Keratinocyte (primary cell): ENCODE measurements at regions not wholly inside any gene's neighbourhood (a gene's known extent, or its start where the extent isn't known, plus 50 kb on each side); places are given as distances from the start of the nearest gene placed in this dataset.

Experiments used
- DNase-seq: peaks from one replicate; pipeline ENCODE4 v3.0.0-alpha.2; 2011; ENCODE audit warnings: low read depth, missing footprints, low spot score
- FAIRE-seq: peaks from 2 replicates; lab custom pipeline; 2011; peaks lifted over from hg19 to GRCh38; lab: Jason Lieb, UNC
- H2AFZ ChIP-seq: 2 replicates; pipeline ENCODE4 v1.6.0; 2012; ENCODE audit warnings: low read length, control low read depth, inconsistent platforms; ENCODE audit not compliant: control insufficient read depth
- H3K27ac ChIP-seq: 2 replicates; pipeline ENCODE4 v1.5.1; 2011; ENCODE audit warnings: low read length; ENCODE audit not compliant: control insufficient read depth, insufficient read depth
- H3K27me3 ChIP-seq: 3 replicates; pipeline ENCODE4 v1.6.0; 2011; ENCODE audit warnings: low read length; ENCODE audit not compliant: control insufficient read depth, insufficient read depth; ENCODE audit errors: extremely low read depth
- H3K36me3 ChIP-seq, 2 experiments: 2 replicates in 1 of 2; 3 replicates in 1 of 2; pipeline ENCODE4 v1.5.1; 2011; ENCODE audit warnings: low read length in 2 of 2, mild to moderate bottlenecking in 1 of 2; ENCODE audit not compliant: control insufficient read depth in 2 of 2, insufficient read depth in 2 of 2; ENCODE audit errors: extremely low read depth in 1 of 2
- H3K4me1 ChIP-seq: 3 replicates; pipeline ENCODE4 v1.5.1; 2011; ENCODE audit warnings: low read length; ENCODE audit not compliant: control insufficient read depth, insufficient read depth; ENCODE audit errors: extremely low read depth
- H3K4me2 ChIP-seq: 3 replicates; pipeline ENCODE4 v1.6.0; 2011; ENCODE audit warnings: low read depth, low read length; ENCODE audit not compliant: control insufficient read depth, insufficient read depth; ENCODE audit errors: extremely low read depth
- H3K4me3 ChIP-seq, 3 experiments: fragments of 200-600 bp in 1 of 3; sonication (generic) in 1 of 3; 2 replicates in 2 of 3; 3 replicates in 1 of 3; pipeline ENCODE4 v1.5.1; 2011 to 2016; ENCODE audit warnings: low read length in 3 of 3, mild to moderate bottlenecking in 3 of 3, control low read depth in 2 of 3, inconsistent platforms in 1 of 3, low read depth in 1 of 3, mixed read lengths in 1 of 3, mixed run types in 1 of 3, moderate library complexity in 1 of 3; ENCODE audit not compliant: control insufficient read depth in 2 of 3, insufficient read depth in 2 of 3; ENCODE audit errors: extremely low read depth in 1 of 3
- H3K79me2 ChIP-seq: 2 replicates; pipeline ENCODE4 v1.6.0; 2012; ENCODE audit warnings: low read length; ENCODE audit not compliant: control insufficient read depth, insufficient read depth
- H3K9ac ChIP-seq: 3 replicates; pipeline ENCODE4 v1.6.0; 2011; ENCODE audit warnings: low read length; ENCODE audit not compliant: control insufficient read depth, insufficient read depth; ENCODE audit errors: extremely low read depth
- H3K9me1 ChIP-seq: 3 replicates; pipeline ENCODE4 v1.6.0; 2011; ENCODE audit warnings: low read length; ENCODE audit not compliant: control insufficient read depth, insufficient read depth; ENCODE audit errors: extremely low read depth
- H3K9me3 ChIP-seq: 2 replicates; pipeline ENCODE4 v1.5.1; 2012; ENCODE audit warnings: low read depth, low read length; ENCODE audit not compliant: control insufficient read depth
- H4K20me1 ChIP-seq: 3 replicates; pipeline ENCODE4 v1.6.0; 2011; ENCODE audit warnings: low read length; ENCODE audit not compliant: control insufficient read depth, insufficient read depth; ENCODE audit errors: extremely low read depth
- EZH2 ChIP-seq: IDR thresholded peaks from one replicate; pipeline ENCODE4 v1.6.1; 2012; ENCODE audit warnings: inconsistent platforms, mild to moderate bottlenecking, low read length, moderate library complexity
- dilution Hi-C: fragments of 300-500 bp; cut with MboI; formaldehyde crosslinking; loops from one replicate; pipeline ENCODE4 v1.7.0; 2020; ENCODE audit warnings: low sequenced_read_pairs; ENCODE audit not compliant: extremely low pct_ligation_motif_present
- TF ChIP-seq, protein P1 (sequence below), 3 experiments: IDR thresholded peaks in 1 of 3; conservative IDR thresholded peaks in 1 of 3; optimal IDR thresholded peaks in 1 of 3; 2 replicates in 2 of 3; 3 replicates in 1 of 3; pipeline versions ENCODE3 to v1.5.1; 2011; ENCODE audit warnings: low read length in 3 of 3, mild to moderate bottlenecking in 3 of 3, moderate library complexity in 2 of 3, control low read depth in 1 of 3, inconsistent platforms in 1 of 3; ENCODE audit not compliant: insufficient read depth in 2 of 3; ENCODE audit errors: extremely low read depth in 1 of 3

DNA sequence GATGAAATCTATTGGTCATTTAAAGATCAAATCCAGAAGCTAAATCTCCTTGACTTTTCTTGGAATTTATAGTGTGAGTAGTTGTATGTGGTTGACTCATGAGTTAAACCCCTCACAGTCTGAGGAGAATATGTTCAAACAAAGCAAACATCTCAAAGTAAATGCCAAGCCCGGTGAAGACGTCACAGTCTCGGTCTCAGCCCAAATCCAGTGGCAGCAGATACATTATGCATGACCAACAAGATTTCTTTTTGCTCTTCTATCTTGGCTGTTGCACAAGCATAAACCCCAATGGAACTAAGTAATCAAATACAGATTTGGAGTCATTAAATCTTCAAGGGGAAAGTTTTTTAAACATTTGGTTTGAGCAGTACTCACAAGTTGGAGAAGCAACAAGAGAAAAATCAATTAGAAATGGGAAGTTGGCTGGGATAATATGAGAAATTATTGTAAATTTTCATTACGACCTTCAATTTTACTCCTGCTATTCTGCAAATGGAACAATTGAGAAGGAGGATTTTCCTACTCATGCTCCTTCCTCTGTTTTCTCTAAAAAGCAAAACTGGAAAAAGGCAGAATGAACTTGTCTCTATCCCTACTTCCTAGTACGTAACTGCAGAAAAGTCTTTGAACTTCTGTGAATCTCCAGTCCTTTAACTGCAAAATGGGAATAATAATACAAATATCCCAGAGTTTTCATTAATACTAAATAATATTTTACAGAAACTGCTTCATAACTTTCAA lies 575.8 kb downstream of the NUF2 start:
- no peak for DNase-seq
- Histone ChIP-seq H3K36me3 (no peaks in the 10 kb centered on the region), H3K9me1 (no peaks in the 10 kb centered on the region), H3K4me2 (no peak overlapping the region), H3K4me1 (no peaks in the 10 kb centered on the region), H3K4me3 (no peak overlapping the region), H3K9me3 (no peaks in the 10 kb centered on the region), H4K20me1 (no peaks in the 10 kb centered on the region), H3K9ac (no peak overlapping the region), H3K79me2 (no peaks in the 10 kb centered on the region), H3K27me3 (no peaks in the 10 kb centered on the region), H2AFZ (no peak overlapping the region), H3K27ac (no peak overlapping the region)
- TF ChIP-seq EZH2 = no peak
- TF ChIP-seq, protein P1, sequence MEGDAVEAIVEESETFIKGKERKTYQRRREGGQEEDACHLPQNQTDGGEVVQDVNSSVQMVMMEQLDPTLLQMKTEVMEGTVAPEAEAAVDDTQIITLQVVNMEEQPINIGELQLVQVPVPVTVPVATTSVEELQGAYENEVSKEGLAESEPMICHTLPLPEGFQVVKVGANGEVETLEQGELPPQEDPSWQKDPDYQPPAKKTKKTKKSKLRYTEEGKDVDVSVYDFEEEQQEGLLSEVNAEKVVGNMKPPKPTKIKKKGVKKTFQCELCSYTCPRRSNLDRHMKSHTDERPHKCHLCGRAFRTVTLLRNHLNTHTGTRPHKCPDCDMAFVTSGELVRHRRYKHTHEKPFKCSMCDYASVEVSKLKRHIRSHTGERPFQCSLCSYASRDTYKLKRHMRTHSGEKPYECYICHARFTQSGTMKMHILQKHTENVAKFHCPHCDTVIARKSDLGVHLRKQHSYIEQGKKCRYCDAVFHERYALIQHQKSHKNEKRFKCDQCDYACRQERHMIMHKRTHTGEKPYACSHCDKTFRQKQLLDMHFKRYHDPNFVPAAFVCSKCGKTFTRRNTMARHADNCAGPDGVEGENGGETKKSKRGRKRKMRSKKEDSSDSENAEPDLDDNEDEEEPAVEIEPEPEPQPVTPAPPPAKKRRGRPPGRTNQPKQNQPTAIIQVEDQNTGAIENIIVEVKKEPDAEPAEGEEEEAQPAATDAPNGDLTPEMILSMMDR (optimal IDR thresholded peaks at IDR 0.05 in 1 of 3, IDR thresholded peaks at IDR 0.05 in 1 of 3, conservative IDR thresholded peaks at IDR 0.05 in 1 of 3; ENCODE audit: extremely low read depth in 1 of 3, insufficient read depth in 2 of 3, low read length in 3 of 3) = no peak
- no peak for FAIRE-seq
- dilution Hi-C loops = no loop called here

DNA sequence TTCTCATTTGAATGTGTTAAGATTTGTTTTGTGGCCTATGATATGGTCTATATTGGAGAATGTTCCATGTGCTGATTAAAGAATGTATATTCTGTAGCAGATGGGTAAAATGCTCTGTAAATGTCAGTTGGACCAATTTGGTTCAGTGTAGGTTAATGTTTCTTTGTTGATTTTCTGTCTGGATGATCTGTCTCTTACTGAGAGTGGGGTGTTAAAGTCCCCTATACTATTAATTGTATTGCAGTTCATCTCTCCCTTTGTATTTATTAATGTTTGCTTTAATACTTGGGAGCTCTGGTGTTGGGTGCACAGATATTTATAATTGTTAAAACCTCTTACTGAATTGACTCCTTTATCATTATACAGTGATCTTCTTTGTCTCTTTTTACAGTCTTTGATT lies 584.5 kb downstream of the NUF2 start:
- no peaks in the 10 kb centered on the region for H3K9me1 ChIP-seq
- dilution Hi-C loops = no loop called here

More for the DNA sequence above, 584.5 kb downstream of the NUF2 start:
- Histone ChIP-seq H3K4me2 (no peak overlapping the region), H3K9ac (no peak overlapping the region), H3K36me3 (no peaks in the 10 kb centered on the region), H3K27me3 (no peaks in the 10 kb centered on the region), H3K79me2 (no peaks in the 10 kb centered on the region), H3K4me1 (no peaks in the 10 kb centered on the region), H3K27ac (no peak overlapping the region), H4K20me1 (no peaks in the 10 kb centered on the region), H3K9me3 (no peaks in the 10 kb centered on the region), H3K4me3 (no peak overlapping the region), H2AFZ (no peak overlapping the region)
- DNase-seq (no peak), FAIRE-seq (no peak)
- TF ChIP-seq, protein P1 (optimal IDR thresholded peaks at IDR 0.05 in 1 of 3, IDR thresholded peaks at IDR 0.05 in 1 of 3, conservative IDR thresholded peaks at IDR 0.05 in 1 of 3; ENCODE audit: extremely low read depth in 1 of 3, insufficient read depth in 2 of 3, low read length in 3 of 3) = no peak
- TF ChIP-seq EZH2 = no peak
